ENCODE measurements at regions not wholly inside any gene's neighbourhood (a gene's known extent, or its start where the extent isn't known, plus 50 kb on each side); places are given as distances from the start of the nearest gene placed in this dataset.

- no peak for TF ChIP-seq CTCF (IDR thresholded peaks at IDR 0.05)
- no peak for TF ChIP-seq EZH2 (IDR thresholded peaks at IDR 0.05; ENCODE audit: borderline replicate concordance, insufficient read depth, low read depth, low read length, poor library complexity, severe bottlenecking)
Observed at GRCh38 chr3:35544976-35545375, 94.3 kb upstream of the ARPP21 start.
